AG08395 (cell line): ENCODE measurements at regions not wholly inside any gene's neighbourhood (a gene's known extent, or its start where the extent isn't known, plus 50 kb on each side); places are given as distances from the start of the nearest gene placed in this dataset.
"Not testable (repeated sequence)": the region's sequence is repeated elsewhere in the genome, so short reads cannot be mapped to it uniquely, and the experiment has no call there.

Experiments
- DNase-seq: peaks from one replicate; pipeline ENCODE4 v3.0.0; 2012; ENCODE audit warnings: mixed read lengths, low spot score

GRCh38 chr2:184449760-184450159 is 148.6 kb upstream of the ZNF804A start:
- no peak for DNase-seq

GRCh38 chr2:184452907-184453306 is 145.4 kb upstream of the ZNF804A start:
- DNase-seq: no peak

GRCh38 chr2:184455624-184456023 is 142.7 kb upstream of the ZNF804A start:
- DNase-seq: no peak

GRCh38 chr2:184456693-184457092 is 141.6 kb upstream of the ZNF804A start:
- DNase-seq: not testable (repeated sequence)

GRCh38 chr2:184463102-184463865 is 135.0 kb upstream of the ZNF804A start:
- DNase-seq: no peak

- DNase-seq: no peak
These were observed 134.5 kb upstream of the ZNF804A start for GRCh38 chr2:184463866-184464248.

- no peak for DNase-seq
These were observed 129.5 kb upstream of the ZNF804A start for GRCh38 chr2:184468826-184469225.

- DNase-seq: no peak
These were observed 125.8 kb upstream of the ZNF804A start for GRCh38 chr2:184472481-184472880.

GRCh38 chr2:184481865-184482264 is 116.5 kb upstream of the ZNF804A start:
- no peak for DNase-seq

GRCh38 chr2:184498936-184499335 is 99.4 kb upstream of the ZNF804A start:
- no peak for DNase-seq

- no peak for DNase-seq
These were observed 94.1 kb upstream of the ZNF804A start for GRCh38 chr2:184504252-184504651.

GRCh38 chr2:184507254-184507653 is 91.1 kb upstream of the ZNF804A start:
- no peak for DNase-seq

GRCh38 chr2:184517402-184517801 is 80.9 kb upstream of the ZNF804A start:
- DNase-seq: no peak

GRCh38 chr2:184520441-184520840 is 77.9 kb upstream of the ZNF804A start:
- DNase-seq: no peak

- DNase-seq: no peak
These were observed 74.6 kb upstream of the ZNF804A start for GRCh38 chr2:184523732-184524131.

- no peak for DNase-seq
These were observed 73.6 kb upstream of the ZNF804A start for GRCh38 chr2:184524551-184525382.

GRCh38 chr2:184527058-184527457 is 71.3 kb upstream of the ZNF804A start:
- no peak for DNase-seq

GRCh38 chr2:184528119-184528518 is 70.2 kb upstream of the ZNF804A start:
- no peak for DNase-seq

GRCh38 chr2:184530239-184530638 is 68.1 kb upstream of the ZNF804A start:
- no peak for DNase-seq

GRCh38 chr2:184530959-184531358 is 67.4 kb upstream of the ZNF804A start:
- DNase-seq: no peak

- DNase-seq: no peak
These were observed 65.8 kb upstream of the ZNF804A start for GRCh38 chr2:184532551-184532950.

- DNase-seq: no peak
These were observed 63.3 kb upstream of the ZNF804A start for GRCh38 chr2:184534986-184535385.

- DNase-seq: no peak
These were observed 58.0 kb upstream of the ZNF804A start for GRCh38 chr2:184540246-184540789.
